ENCODE measurements at regions not wholly inside any gene's neighbourhood (a gene's known extent, or its start where the extent isn't known, plus 50 kb on each side); places are given as distances from the start of the nearest gene placed in this dataset.

DNA sequence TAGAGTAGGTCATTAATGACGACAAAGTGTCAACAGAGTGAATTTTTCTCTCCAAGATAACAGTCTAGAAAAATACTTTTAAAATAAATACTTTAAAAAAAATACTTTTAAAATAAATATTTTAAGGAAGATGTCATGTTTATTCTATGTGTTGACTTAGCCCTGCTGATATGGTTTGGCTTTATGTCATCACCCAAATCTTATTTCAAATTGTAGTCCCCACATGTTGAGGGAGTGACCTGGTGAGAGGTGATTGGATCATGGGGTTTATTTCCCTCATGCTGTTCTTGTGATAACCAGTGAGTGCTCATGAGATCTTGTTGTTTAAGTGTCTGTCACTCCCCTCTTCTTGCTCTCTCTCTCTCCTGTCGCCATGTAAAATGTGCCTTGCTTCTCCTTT is 754.9 kb upstream of the SLIT2 start:
- TF ChIP-seq, protein P1, sequence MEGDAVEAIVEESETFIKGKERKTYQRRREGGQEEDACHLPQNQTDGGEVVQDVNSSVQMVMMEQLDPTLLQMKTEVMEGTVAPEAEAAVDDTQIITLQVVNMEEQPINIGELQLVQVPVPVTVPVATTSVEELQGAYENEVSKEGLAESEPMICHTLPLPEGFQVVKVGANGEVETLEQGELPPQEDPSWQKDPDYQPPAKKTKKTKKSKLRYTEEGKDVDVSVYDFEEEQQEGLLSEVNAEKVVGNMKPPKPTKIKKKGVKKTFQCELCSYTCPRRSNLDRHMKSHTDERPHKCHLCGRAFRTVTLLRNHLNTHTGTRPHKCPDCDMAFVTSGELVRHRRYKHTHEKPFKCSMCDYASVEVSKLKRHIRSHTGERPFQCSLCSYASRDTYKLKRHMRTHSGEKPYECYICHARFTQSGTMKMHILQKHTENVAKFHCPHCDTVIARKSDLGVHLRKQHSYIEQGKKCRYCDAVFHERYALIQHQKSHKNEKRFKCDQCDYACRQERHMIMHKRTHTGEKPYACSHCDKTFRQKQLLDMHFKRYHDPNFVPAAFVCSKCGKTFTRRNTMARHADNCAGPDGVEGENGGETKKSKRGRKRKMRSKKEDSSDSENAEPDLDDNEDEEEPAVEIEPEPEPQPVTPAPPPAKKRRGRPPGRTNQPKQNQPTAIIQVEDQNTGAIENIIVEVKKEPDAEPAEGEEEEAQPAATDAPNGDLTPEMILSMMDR (IDR thresholded peaks at IDR 0.05; ENCODE audit: low read depth, low read length, poor library complexity, severe bottlenecking), result no peak
- no peak for TF ChIP-seq EZH2phosphoT487 (IDR thresholded peaks at IDR 0.05; ENCODE audit: borderline replicate concordance, low read length)

Measured in DOHH2 (cell line).